ENCODE measurements at regions not wholly inside any gene's neighbourhood (a gene's known extent, or its start where the extent isn't known, plus 50 kb on each side); places are given as distances from the start of the nearest gene placed in this dataset.

- no peak for DNase-seq (ENCODE audit: low read depth in 3 of 3)
Measured at GRCh38 chr10:129390147-129390546, 76.9 kb upstream of the MGMT start.

GRCh38 chr10:129390726-129391125 is 76.3 kb upstream of the MGMT start:
- no peak for DNase-seq (ENCODE audit: low read depth in 3 of 3)

GRCh38 chr10:129391464-129391863 is 75.6 kb upstream of the MGMT start:
- no peak for DNase-seq (ENCODE audit: low read depth in 3 of 3)

- no peak for DNase-seq (ENCODE audit: low read depth in 3 of 3)
Measured at GRCh38 chr10:129392855-129393254, 74.2 kb upstream of the MGMT start.

- DNase-seq (ENCODE audit: low read depth in 3 of 3) = no peak
Measured at GRCh38 chr10:129393812-129394211, 73.2 kb upstream of the MGMT start.

- DNase-seq (ENCODE audit: low read depth in 3 of 3) = no peak
Measured at GRCh38 chr10:129394518-129395328, 72.3 kb upstream of the MGMT start.

GRCh38 chr10:129396021-129396722 is 70.9 kb upstream of the MGMT start:
- DNase-seq (ENCODE audit: low read depth in 3 of 3) = no peak

- no peak for DNase-seq (ENCODE audit: low read depth in 3 of 3)
Measured at GRCh38 chr10:129397198-129397974, 69.7 kb upstream of the MGMT start.

- no peak for DNase-seq (ENCODE audit: low read depth in 3 of 3)
Measured at GRCh38 chr10:129398711-129399141, 68.3 kb upstream of the MGMT start.

- no peak for DNase-seq (ENCODE audit: low read depth in 3 of 3)
Measured at GRCh38 chr10:129400426-129400825, 66.6 kb upstream of the MGMT start.

- no peak for DNase-seq (ENCODE audit: low read depth in 3 of 3)
Measured at GRCh38 chr10:129402459-129402858, 64.6 kb upstream of the MGMT start.

- DNase-seq (ENCODE audit: low read depth in 3 of 3) = no peak
Measured at GRCh38 chr10:129404091-129404490, 63.0 kb upstream of the MGMT start.

- DNase-seq (ENCODE audit: low read depth in 3 of 3) = no peak
Measured at GRCh38 chr10:129405389-129405788, 61.7 kb upstream of the MGMT start.

GRCh38 chr10:129410688-129411392 is 56.2 kb upstream of the MGMT start:
- no peak for DNase-seq (ENCODE audit: low read depth in 3 of 3)

- DNase-seq (ENCODE audit: low read depth in 3 of 3) = no peak
Measured at GRCh38 chr10:129411393-129411705, 55.7 kb upstream of the MGMT start.

GRCh38 chr10:129411772-129412171 is 55.3 kb upstream of the MGMT start:
- no peak for DNase-seq (ENCODE audit: low read depth in 3 of 3)

GRCh38 chr10:129413024-129413423 is 54.0 kb upstream of the MGMT start:
- DNase-seq (ENCODE audit: low read depth in 3 of 3) = no peak

- no peak for DNase-seq (ENCODE audit: low read depth in 3 of 3)
Measured at GRCh38 chr10:129415215-129416140, 51.6 kb upstream of the MGMT start.

GRCh38 chr10:129416155-129416554 is 50.9 kb upstream of the MGMT start:
- no peak for DNase-seq (ENCODE audit: low read depth in 3 of 3)

GRCh38 chr10:129416956-129417765 is 49.9 kb upstream of the MGMT start:
- no peak for DNase-seq (ENCODE audit: low read depth in 3 of 3)
